ENCODE measurements at regions not wholly inside any gene's neighbourhood (a gene's known extent, or its start where the extent isn't known, plus 50 kb on each side); places are given as distances from the start of the nearest gene placed in this dataset.
"Not testable (repeated sequence)": the region's sequence is repeated elsewhere in the genome, so short reads cannot be mapped to it uniquely, and the experiment has no call there.

GRCh38 chr13:30832845-30833332 lies 73.2 kb upstream of the MEDAG start:
- 23 to 27% (median 25%) methylated on average over 15 to 18 of the region's 18 CpGs for WGBS, 3 donors
- DNase-seq (peak; percentile 51 to 64), ATAC-seq (peak in 3 of 4 donors; percentile 32 to 51 (median 39))
- H3K4me1 ChIP-seq = no peaks in the 10 kb centered on the region
- no peak overlapping the region for H3K27ac ChIP-seq
- no peaks in the 10 kb centered on the region for H3K9me3 ChIP-seq
- intact Hi-C loops (cut with DNase I) = no loop called here
- no peak overlapping the region for H3K4me3 ChIP-seq
- no peaks in the 10 kb centered on the region for H3K27me3 ChIP-seq (ENCODE audit: insufficient read depth in 3 of 3, low read length in 2 of 3)
- H3K36me3 ChIP-seq (ENCODE audit: insufficient read depth in 1 of 2, low read depth in 1 of 2) = no peaks in the 10 kb centered on the region
- no peak for TF ChIP-seq CTCF (IDR thresholded peaks at IDR 0.05)

GRCh38 chr13:30835442-30835841 lies 70.6 kb upstream of the MEDAG start:
- Histone ChIP-seq H3K36me3 (ENCODE audit: insufficient read depth in 1 of 2, low read depth in 1 of 2) (no peaks in the 10 kb centered on the region), H3K4me1 (no peaks in the 10 kb centered on the region)

GRCh38 chr13:30837227-30838159 lies 68.6 kb upstream of the MEDAG start:
- H3K9me3 ChIP-seq = no peaks in the 10 kb centered on the region
- intact Hi-C loops (cut with DNase I) = no loop called here
- no peak for TF ChIP-seq CTCF (IDR thresholded peaks at IDR 0.05)
- no peak for ATAC-seq
- no peaks in the 10 kb centered on the region for H3K27me3 ChIP-seq (ENCODE audit: insufficient read depth in 3 of 3, low read length in 2 of 3)
- H3K27ac ChIP-seq = no peak overlapping the region
- no peaks in the 10 kb centered on the region for H3K4me1 ChIP-seq
- 90 to 96% (median 94%) methylated on average over 11 of the region's 11 CpGs for WGBS, 3 donors
- H3K36me3 ChIP-seq (ENCODE audit: insufficient read depth in 1 of 2, low read depth in 1 of 2) = no peaks in the 10 kb centered on the region
- H3K4me3 ChIP-seq = no peak overlapping the region
- DNase-seq = no peak

More at GRCh38 chr13:30835442-30835841, 70.6 kb upstream of the MEDAG start:
- no peak for ATAC-seq
- TF ChIP-seq CTCF (IDR thresholded peaks at IDR 0.05) = no peak
- no peaks in the 10 kb centered on the region for H3K9me3 ChIP-seq
- intact Hi-C loops (cut with DNase I) = no loop called here
- H3K27ac ChIP-seq = no peak overlapping the region
- no peak for DNase-seq
- no peaks in the 10 kb centered on the region for H3K27me3 ChIP-seq (ENCODE audit: insufficient read depth in 3 of 3, low read length in 2 of 3)
- H3K4me3 ChIP-seq = no peak overlapping the region
- WGBS, 3 donors = 50 to 58% (median 52%) methylated on average over 9 of the region's 9 CpGs

- intact Hi-C loops (cut with DNase I); DNase-seq; ATAC-seq; H3K4me3 ChIP-seq; H3K36me3 ChIP-seq (ENCODE audit: insufficient read depth in 1 of 2, low read depth in 1 of 2); H3K27ac ChIP-seq; H3K4me1 ChIP-seq; H3K9me3 ChIP-seq; H3K27me3 ChIP-seq (ENCODE audit: insufficient read depth in 3 of 3, low read length in 2 of 3): not testable (repeated sequence)
- 93 to 96% (median 95%) methylated on average over 3 to 26 of the region's 30 CpGs for WGBS, 3 donors
These were observed 66.4 kb upstream of the MEDAG start for GRCh38 chr13:30839636-30840035.

- no peak overlapping the region for H3K27ac ChIP-seq
- DNase-seq = no peak
- H3K9me3 ChIP-seq = no peaks in the 10 kb centered on the region
- H3K36me3 ChIP-seq (ENCODE audit: insufficient read depth in 1 of 2, low read depth in 1 of 2) = no peaks in the 10 kb centered on the region
- no peak for ATAC-seq
- 87 to 90% (median 89%) methylated on average over 2 of the region's 6 CpGs for WGBS, 3 donors
- no peaks in the 10 kb centered on the region for H3K27me3 ChIP-seq (ENCODE audit: insufficient read depth in 3 of 3, low read length in 2 of 3)
- no peaks in the 10 kb centered on the region for H3K4me1 ChIP-seq
- H3K4me3 ChIP-seq = no peak overlapping the region
- intact Hi-C loops (cut with DNase I) = no loop called here
- TF ChIP-seq CTCF (IDR thresholded peaks at IDR 0.05) = no peak
These were observed 65.6 kb upstream of the MEDAG start for GRCh38 chr13:30840515-30840914.
